Neural progenitor cell (in vitro differentiated cells): ENCODE measurements at regions not wholly inside any gene's neighbourhood (a gene's known extent, or its start where the extent isn't known, plus 50 kb on each side); places are given as distances from the start of the nearest gene placed in this dataset.

Experiments
- CTCF ChIP-seq: fragments of 200-600 bp; sonication (generic); IDR thresholded peaks from 2 replicates; pipeline ENCODE4 v1.5.1; 2017; ENCODE audit warnings: antibody characterized with exemption, mild to moderate bottlenecking
- EZH2 ChIP-seq: fragments of 200-600 bp; sonication (generic); IDR thresholded peaks from 2 replicates; pipeline ENCODE4 v1.6.1; 2017; ENCODE audit warnings: antibody characterized with exemption, mild to moderate bottlenecking, moderate library complexity
- EZH2phosphoT487 ChIP-seq: fragments of 200-600 bp; sonication (generic); IDR thresholded peaks from 2 replicates; pipeline ENCODE4 v1.6.1; 2017; ENCODE audit warnings: antibody characterized with exemption

- TF ChIP-seq CTCF (no peak), EZH2 (no peak), EZH2phosphoT487 (no peak)
Measured at GRCh38 chr9:107739601-107740082, 250.1 kb upstream of the KLF4 start.
